Sciatic nerve (tissue), 2 donors: ENCODE measurements at regions not wholly inside any gene's neighbourhood (a gene's known extent, or its start where the extent isn't known, plus 50 kb on each side); places are given as distances from the start of the nearest gene placed in this dataset.
"Not testable (repeated sequence)": the region's sequence is repeated elsewhere in the genome, so short reads cannot be mapped to it uniquely, and the experiment has no call there.

Experiments
- ATAC-seq: fragments of 200-7000 bp; cut with Tn5 transposase; one replicate; pipeline ENCODE4 v1.9.1; 2020; ENCODE audit warnings: mild to moderate bottlenecking, moderate library complexity
- DNase-seq: peaks from one replicate; pipeline ENCODE4 v3.0.0-alpha.2; 2020; ENCODE audit warnings: low spot score
- intact Hi-C: fragments of 100-400 bp; cut with DNase I; formaldehyde crosslinking; loops from one replicate; pipeline ENCODE4 v1.14.2; 2022
- donor health status: DM: no; HTN: no; CAD: no.
- donor health status: DM: no; HTN: no; CAD: no.

DNA sequence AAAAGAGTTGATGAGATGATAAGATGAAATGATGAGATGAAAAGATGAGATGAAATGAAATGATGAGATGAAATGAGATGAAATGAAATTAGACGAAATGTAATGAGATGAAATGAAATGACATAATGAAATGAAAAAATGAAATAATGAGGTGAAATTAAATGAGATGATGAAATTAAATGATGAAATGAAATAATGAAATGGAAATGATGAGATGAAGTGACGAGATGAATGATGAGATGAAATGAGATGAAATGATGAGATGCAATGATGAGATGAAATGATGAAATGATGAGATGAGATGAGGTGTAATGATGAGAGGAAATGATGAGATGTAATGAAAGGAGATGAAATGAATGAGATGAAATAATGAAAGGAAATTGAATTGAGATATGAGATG, 343.4 kb upstream of the PLGLB1 start:
- ATAC-seq, intact Hi-C loops, DNase-seq: not testable (repeated sequence)

DNA sequence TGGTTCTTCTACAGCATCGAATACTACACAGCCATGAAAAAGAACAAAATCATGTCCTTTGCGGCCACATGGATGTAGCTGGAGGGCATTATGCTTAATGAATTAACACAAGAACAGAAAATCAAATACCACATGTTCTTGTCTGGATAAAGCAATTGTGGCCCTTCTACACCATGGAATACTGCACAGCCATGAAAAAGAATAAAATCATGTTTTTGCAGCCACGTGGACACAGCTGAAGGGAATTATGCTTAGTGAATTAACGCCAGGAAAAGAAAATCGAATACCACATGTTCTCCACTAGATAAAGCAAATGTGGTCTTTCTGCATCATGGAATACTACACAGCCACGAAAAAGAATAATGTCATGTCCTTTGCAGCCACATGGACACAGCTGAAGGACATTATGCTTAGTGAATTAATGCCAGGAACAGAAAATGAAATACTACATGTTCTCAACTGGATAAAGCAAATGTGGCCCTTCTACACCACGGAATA, 361.8 kb upstream of the PLGLB2 start:
- intact Hi-C loops, DNase-seq, ATAC-seq: not testable (repeated sequence)

DNA sequence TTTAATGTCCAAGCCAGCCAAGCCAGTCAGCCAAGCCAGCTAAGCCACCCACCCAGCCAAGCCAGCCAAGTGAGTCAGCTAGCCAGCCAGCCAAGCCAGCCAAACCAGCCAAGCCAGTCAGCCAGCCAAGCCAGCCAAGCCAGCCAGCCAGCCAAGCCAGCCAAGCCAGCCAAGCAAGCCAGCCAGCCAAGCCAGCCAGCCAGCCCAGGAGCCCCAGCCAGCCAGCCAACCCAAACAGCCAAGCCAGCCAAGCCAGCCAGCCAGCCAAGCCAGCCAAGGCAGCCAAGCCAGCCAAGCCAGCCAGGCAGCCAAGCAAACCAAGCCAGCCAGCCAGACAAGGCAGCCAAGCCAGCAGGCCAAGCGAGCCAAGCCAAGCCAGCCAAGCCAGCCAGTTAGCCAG, 352.1 kb upstream of the PLGLB2 start:
- DNase-seq, intact Hi-C loops, ATAC-seq: not testable (repeated sequence)

DNA sequence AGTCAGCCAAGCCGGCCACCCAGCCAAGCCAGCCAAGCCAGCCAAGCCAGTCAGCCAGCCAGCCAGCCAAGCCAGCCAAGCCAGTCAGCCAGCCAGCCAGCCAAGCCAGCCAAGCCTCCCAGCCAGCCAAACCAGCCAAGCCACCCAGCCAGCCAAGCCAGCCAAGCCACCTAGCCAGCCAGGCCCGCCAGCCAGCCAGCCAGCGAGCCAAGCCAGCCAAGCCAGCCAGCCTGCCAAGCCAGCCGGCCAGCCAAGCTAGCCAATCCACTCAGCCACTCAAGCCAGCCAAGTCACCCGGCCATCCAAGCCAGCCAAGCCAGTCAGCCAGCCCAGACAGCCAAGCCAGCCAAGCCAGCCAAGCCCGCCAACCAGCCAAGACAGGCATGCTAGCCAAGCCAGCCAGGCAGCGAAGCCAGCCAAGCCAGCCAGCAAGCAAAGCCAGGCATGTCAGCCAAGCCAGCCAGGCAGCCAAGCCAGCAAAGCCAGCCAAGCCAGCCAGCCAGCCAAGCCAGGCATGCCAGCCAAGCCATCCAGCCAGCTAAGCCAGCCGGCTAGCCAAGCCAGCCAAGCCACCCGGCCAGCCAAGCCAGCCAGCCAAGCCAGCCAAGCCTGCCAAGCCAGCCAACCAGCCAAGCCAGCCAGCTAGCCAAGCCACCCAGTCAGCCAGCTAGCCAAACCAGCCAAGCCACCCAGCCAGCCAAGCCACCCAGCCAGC, 351.2 kb upstream of the PLGLB2 start:
- ATAC-seq, DNase-seq, intact Hi-C loops: not testable (repeated sequence)

DNA sequence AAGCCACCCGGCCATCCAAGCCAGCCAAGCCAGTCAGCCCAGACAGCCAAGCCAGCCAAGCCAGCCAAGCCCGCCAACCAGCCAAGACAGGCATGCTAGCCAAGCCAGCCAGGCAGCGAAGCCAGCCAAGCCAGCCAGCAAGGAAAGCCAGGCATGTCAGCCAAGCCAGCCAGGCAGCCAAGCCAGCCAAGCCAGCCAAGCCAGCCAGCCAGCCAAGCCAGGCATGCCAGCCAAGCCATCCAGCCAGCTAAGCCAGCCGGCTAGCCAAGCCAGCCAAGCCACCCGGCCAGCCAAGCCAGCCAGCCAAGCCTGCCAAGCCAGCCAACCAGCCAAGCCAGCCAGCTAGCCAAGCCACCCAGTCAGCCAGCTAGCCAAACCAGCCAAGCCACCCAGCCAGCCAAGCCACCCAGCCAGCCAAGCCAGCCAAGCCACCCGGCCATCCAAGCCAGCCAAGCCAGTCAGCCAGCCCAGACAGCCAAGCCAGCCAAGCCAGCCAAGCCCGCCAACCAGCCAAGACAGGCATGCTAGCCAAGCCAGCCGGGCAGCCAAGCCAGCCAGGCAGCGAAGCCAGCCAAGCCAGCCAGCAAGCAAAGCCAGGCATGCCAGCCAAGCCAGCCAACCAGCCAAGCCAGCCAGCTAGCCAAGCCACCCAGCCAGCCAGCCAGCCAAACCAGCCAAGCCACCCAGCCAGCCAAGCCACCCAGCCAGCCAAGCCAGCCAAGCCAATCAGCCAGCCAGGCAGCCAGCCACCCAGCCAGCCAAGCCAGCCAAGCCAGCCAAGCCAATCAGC, 350.4 kb upstream of the PLGLB2 start:
- DNase-seq, ATAC-seq, intact Hi-C loops: not testable (repeated sequence)

DNA sequence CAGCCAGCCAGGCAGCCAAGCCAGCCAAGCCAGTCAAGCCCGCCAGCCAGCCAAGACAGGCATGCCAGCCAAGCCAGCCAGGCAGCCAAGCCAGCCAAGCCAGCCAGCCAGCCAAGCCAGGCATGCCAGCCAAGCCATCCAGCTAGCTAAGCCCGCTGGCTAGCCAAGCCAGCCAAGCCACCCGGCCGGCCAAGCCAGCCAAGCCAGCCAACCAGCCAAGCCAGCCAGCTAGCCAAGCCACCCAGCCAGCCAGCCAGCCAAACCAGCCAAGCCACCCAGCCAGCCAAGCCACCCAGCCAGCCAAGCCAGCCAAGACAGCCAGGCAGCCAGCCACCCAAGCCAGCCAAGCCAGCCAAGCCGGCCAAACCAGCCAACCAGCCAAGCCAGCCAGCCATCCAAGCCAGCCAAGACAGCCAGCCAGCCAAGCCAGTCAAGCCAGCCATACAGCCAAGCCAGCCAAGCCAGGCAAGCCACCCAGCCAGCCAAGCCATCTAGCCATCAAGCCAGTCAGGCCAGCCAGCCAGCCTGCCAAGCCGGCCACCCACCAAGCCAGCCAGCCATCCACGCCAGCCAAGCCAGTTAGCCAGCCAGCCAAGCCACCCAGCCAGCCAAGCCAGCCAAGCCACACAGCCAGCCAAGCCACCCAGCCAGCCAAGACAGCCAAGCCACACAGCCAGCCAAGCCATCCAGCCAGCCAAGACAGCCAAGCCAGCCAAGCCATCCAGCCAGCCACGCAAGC, 349.2 kb upstream of the PLGLB2 start:
- DNase-seq, intact Hi-C loops, ATAC-seq: not testable (repeated sequence)

DNA sequence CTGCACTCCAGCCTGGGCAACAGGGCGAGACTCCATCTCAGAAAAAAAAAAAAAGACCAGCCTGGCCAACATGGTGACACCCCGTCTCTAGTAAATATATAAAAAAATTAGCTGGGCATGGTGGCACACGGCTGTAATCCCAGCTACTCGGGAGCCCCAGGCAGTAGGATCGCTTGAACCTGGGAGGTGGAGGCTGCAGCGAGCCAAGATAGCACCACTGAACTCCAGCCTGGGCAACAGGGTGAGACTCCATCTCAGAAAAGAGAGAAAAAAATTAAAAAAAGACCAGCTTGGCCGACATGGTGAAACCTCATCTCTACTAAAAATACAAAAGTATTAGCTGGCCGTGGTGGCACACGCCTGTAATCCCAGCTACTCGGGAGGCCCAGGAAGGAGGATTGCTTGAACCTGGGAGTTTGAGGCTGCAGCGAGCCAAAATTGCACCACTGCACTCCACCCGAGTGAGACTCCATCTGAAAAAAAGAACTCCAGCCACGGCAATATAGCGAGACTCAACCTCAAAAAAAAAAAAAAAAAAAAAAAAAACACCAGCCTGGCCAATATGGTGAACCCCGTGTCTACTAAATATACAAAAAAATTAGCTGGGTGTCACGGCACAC, 346.1 kb upstream of the PLGLB2 start:
- no peak for DNase-seq
- intact Hi-C loops: no loop called here
- no peak for ATAC-seq

DNA sequence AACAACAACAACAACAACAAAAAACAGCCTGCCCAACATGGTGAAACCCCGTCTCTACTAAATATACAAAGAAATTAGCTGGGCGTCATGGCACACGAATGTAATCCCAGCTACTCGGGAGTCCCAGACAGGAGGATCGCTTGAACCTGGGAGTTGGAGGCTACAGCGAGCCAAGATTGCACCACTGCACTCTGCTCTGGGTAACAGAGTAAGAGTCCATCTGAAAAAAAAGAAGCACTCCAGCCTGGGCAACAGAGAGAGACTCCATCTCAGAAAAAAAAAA, 344.1 kb upstream of the PLGLB2 start:
- DNase-seq: no peak
- ATAC-seq: no peak
- intact Hi-C loops: no loop called here

DNA sequence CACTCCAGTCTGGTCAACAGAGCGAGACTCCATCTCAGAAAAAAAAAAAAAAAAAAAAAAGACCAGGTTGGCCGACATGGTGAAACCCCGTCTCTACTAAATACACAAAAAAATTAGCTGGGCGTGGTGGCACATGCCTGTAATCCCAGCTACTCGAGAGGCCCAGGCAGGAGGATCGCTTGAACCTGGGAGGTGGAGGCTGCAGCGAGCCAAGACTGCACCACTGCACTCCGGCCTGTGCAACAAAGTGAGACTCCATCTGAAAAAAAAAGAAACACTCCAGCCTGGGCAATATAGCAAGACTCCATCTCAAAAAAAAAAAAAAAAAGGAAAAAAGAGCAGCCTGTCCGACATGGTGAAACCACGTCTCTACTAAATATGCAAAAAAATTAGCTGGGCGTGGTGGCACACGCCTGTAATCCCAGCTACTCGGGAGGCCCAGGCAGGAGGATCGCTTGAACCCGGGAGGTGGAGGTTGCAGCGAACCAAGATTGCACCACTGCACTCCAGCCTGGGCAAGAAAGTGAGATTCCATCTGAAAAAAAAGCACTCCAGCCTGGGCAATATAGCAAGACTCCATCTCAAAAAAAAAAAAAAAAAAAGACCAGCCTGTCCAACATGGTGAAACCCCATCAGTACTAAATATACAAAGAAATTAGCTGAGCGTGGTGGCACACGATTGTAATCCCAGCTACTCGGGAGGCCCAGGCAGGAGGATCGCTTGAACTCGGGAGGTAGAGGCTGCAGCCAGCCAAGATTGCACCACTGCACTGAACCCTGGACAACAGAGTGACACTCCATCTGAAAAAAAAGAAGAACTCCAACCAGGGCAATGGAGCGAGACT, 343.3 kb upstream of the PLGLB2 start:
- intact Hi-C loops, DNase-seq, ATAC-seq: not testable (repeated sequence)

DNA sequence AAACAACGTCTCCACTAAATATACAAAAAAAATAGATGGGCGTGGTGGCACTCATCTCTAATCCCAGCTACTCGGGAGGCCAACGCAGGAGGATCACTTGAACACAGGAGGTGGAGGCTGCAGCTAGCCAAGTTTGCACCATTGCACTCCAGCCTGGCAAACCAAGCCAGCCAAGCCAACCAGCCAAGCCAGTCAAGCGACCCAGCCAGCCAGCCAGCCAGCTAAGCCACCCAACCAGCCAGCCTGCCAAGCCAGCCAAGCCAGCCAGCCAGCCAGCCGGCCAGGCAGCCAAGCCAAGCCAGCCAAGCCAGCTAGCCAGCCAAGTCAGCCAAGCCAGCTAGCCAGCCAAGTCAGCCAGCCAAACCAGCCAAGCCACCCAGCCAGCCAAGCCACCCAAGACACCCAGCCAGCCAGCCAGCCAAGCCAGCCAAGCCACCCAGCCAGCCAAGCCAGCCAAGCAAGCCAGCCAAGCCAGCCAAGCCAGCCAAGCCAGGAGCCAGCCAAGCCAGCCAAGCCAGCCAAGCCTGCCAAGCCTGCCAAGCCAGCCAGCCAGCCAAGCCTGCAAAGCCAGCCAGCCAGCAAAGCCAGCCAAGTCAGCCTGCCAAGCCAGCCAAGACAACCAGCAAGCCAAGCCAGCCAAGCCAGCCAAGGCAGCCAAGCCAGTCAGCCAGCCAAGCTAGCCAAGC, 342.2 kb upstream of the PLGLB2 start:
- peak; percentile 60 for DNase-seq
- ATAC-seq, intact Hi-C loops: not testable (repeated sequence)

DNA sequence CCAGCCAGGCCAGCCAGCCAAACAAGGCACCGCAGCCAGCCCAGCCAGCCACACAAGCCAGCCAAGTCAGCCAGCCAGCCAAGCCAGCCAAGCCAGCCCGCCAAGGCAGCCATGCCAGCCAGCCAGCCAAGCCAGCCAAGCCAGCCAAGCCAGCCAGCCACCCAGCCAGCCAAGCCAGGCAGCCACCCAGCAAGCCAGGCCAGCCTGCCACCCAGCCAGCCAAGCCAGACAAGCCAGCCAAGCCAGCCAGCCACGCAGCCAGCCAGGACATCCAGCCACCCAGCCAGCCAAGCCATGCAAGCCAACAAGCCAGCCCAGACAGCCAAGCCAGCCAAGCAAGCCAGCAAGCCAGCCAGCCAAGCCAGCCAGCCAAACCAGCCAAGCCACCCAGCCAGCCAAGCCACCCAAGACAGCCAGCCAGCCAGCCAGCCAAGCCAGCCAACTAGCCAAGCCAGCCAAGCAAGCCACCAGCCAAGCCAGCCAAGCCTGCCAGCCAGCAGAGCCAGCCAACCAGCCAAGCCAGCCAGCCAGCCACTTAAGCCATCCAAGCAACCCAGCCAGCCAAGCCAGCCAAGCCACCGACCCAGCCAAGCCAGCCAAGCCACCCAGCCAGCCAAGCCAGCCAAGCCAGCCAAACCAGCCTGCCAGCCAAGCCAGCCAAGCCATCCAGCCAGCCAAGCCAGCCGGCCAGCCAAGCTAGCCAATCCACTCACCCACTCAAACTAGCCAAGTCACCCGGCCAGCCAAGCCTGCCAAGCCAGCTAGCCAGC, 341.3 kb upstream of the PLGLB2 start:
- ATAC-seq, intact Hi-C loops: not testable (repeated sequence)
- DNase-seq: peak; percentile 51

DNA sequence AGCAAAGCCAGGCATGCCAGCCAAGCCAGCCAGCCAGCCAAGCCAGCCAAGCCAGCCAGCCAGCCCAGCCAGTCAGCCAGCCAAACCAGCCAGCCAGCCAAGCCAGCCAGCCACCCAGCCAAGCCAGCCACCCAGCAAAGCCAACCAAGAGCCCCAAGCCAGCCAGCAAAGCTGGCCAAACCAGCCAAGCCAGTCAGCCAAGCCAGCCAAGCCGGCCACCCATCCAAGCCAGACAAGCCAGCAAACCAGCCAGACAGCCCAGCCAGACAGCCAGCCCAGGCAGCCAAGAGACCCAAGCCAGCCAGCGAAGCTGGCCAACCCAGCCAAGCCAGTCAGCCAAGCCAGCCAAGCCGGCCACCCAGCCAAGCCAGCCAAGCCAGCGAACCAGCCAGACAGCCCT, 338.3 kb upstream of the PLGLB2 start:
- ATAC-seq, DNase-seq, intact Hi-C loops: not testable (repeated sequence)

DNA sequence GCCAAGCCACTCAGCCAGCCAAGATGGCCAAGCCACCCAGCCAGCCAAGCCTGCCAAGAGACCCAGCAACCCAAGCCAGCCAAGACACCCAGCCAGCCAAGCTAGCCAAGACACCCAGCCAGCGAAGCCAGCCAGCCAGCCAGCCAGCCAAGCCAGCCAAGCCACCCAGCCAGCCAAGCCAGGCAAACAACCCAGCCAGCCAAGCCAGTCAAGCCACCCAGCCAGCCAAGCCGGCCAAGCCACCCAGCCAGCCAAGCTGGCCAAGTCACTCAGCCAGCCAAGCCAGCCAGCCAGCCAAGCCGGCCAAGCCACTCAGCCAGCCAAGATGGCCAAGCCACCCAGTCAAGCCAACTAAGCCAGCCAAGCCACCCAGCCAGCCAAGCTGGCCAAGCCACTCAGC, 337.5 kb upstream of the PLGLB2 start:
- DNase-seq: peak; percentile 58
- not testable (repeated sequence) for ATAC-seq

DNA sequence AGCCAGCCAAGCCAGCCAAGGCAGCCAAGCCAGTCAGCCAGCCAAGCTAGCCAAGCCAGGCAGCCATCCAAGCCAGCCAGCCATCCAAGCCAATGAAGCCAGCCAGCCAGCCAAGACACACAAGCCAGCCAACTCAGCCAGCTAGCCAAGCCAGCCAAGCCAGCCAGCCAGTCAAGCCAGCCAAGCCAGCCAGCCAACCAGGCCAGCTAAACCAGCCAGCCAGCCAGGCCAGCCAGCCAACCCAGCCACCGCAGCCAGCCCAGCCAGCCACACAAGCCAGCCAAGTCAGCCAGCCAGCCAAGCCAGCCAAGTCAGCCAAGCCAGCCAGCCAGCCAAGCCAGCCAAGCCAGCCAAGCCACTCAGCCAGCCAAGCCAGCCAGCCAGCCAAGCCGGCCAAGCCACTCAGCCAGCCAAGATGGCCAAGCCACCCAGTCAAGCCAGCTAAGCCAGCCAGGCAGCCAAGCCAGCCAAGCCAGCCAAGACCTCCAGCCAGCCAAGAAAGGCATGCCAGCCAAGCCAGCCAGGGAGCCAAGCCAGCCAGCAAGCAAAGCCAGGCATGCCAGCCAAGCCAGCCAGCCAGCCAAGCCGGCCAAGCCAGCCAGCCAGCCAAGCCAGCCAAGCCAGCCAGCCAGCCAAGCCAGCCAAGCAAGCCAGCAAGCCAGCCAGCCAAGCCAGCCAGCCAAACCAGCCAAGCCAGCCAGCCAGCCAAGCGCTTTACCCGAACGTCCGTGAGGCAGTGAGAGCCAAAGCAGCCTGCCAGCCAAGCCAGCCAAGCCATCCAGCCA, 335.7 kb upstream of the PLGLB2 start:
- ATAC-seq, intact Hi-C loops: not testable (repeated sequence)
- peak; percentile 59 for DNase-seq

More for the DNA sequence above, 337.5 kb upstream of the PLGLB2 start:
- intact Hi-C loops: not testable (repeated sequence)

DNA sequence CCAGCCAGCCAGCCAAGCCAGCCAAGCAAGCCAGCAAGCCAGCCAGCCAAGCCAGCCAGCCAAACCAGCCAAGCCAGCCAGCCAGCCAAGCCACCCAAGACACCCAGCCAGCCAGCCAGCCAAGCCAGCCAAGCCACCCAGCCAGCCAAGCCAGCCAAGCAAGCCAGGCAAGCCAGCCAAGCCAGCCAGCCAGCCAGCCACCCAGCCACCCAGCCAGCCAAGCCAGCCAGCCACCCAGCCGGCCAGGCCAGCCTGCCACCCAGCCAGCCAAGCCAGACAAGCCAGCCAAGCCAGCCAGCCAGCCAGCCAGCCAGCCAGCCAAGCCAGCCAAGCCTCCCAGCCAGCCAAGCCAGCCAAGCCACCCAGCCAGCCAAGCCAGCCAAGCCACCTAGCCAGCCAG, 333.6 kb upstream of the PLGLB2 start:
- not testable (repeated sequence) for ATAC-seq
- DNase-seq: peak; percentile 67

More for the DNA sequence above, 333.6 kb upstream of the PLGLB2 start:
- intact Hi-C loops: not testable (repeated sequence)
